ENCODE measurements at regions not wholly inside any gene's neighbourhood (a gene's known extent, or its start where the extent isn't known, plus 50 kb on each side); places are given as distances from the start of the nearest gene placed in this dataset.

- TF ChIP-seq CTCF (IDR thresholded peaks at IDR 0.05; ENCODE audit: insufficient read depth, low read length) (no peak), POLR2AphosphoS5 (IDR thresholded peaks at IDR 0.05; ENCODE audit: low read depth) (no peak), GABPA (IDR thresholded peaks at IDR 0.05; ENCODE audit: low read depth) (no peak), SPI1 (IDR thresholded peaks at IDR 0.05; ENCODE audit: borderline replicate concordance, low read depth) (no peak)
These were observed 110.2 kb upstream of the EPHA3 start for GRCh38 chr3:88997260-88997659.
